NCI-H2227 (cell line): ENCODE measurements at regions not wholly inside any gene's neighbourhood (a gene's known extent, or its start where the extent isn't known, plus 50 kb on each side); places are given as distances from the start of the nearest gene placed in this dataset.
"Not testable (repeated sequence)": the region's sequence is repeated elsewhere in the genome, so short reads cannot be mapped to it uniquely, and the experiment has no call there.

Source experiments
- DNase-seq: peaks from one replicate; lab custom pipeline; 2025; ENCODE audit not compliant: unreplicated experiment; lab: John Stamatoyannopoulos, UW

- DNase-seq = not testable (repeated sequence)
Observed at GRCh38 chr11:3583476-3583875, 58.3 kb downstream of the ART5 start.

GRCh38 chr11:3581389-3581725 is 60.4 kb downstream of the ART5 start:
- not testable (repeated sequence) for DNase-seq

- DNase-seq = peak; percentile 72
Observed at GRCh38 chr11:3580487-3581388, 61.1 kb downstream of the ART5 start.

- not testable (repeated sequence) for DNase-seq
Observed at GRCh38 chr11:3579600-3580459, 62.0 kb downstream of the ART5 start.

GRCh38 chr11:3576066-3576604 is 65.7 kb downstream of the ART5 start:
- DNase-seq = not testable (repeated sequence)

GRCh38 chr11:3572976-3573647 is 68.7 kb downstream of the ART5 start:
- DNase-seq = not testable (repeated sequence)

GRCh38 chr11:3571752-3572151 is 70.0 kb downstream of the ART5 start:
- DNase-seq = not testable (repeated sequence)

- DNase-seq = not testable (repeated sequence)
Observed at GRCh38 chr11:3565838-3566237, 76.0 kb downstream of the ART5 start.

- peak; percentile 22 for DNase-seq
Observed at GRCh38 chr11:3564383-3564782, 77.4 kb downstream of the ART5 start.

- DNase-seq = not testable (repeated sequence)
Observed at GRCh38 chr11:3554621-3555020, 87.2 kb downstream of the ART5 start.

GRCh38 chr11:3544990-3545389 is 96.8 kb downstream of the ART5 start:
- not testable (repeated sequence) for DNase-seq

- DNase-seq = not testable (repeated sequence)
Observed at GRCh38 chr11:3538220-3538619, 103.6 kb downstream of the ART5 start.

- not testable (repeated sequence) for DNase-seq
Observed at GRCh38 chr11:3537254-3537653, 104.5 kb downstream of the ART5 start.

- not testable (repeated sequence) for DNase-seq
Observed at GRCh38 chr11:3532958-3533357, 108.8 kb downstream of the ART5 start.

GRCh38 chr11:3531280-3531679 is 110.5 kb downstream of the ART5 start:
- DNase-seq = not testable (repeated sequence)

- DNase-seq = not testable (repeated sequence)
Observed at GRCh38 chr11:3523567-3523966, 118.2 kb downstream of the ART5 start.

GRCh38 chr11:3520905-3521304 is 120.9 kb downstream of the ART5 start:
- DNase-seq = not testable (repeated sequence)

- DNase-seq = not testable (repeated sequence)
Observed at GRCh38 chr11:3519841-3520240, 122.0 kb downstream of the ART5 start.

GRCh38 chr11:3516934-3517567 is 124.7 kb downstream of the ART5 start:
- DNase-seq = not testable (repeated sequence)

- DNase-seq = not testable (repeated sequence)
Observed at GRCh38 chr11:3516345-3516933, 125.4 kb downstream of the ART5 start.
